DND-41 (cell line): ENCODE measurements at regions not wholly inside any gene's neighbourhood (a gene's known extent, or its start where the extent isn't known, plus 50 kb on each side); places are given as distances from the start of the nearest gene placed in this dataset.
"Not testable (repeated sequence)": the region's sequence is repeated elsewhere in the genome, so short reads cannot be mapped to it uniquely, and the experiment has no call there.

Experiments used
- ATAC-seq: fragments of 200-7000 bp; cut with Tn5 transposase; 3 replicates; pipeline ENCODE4 v1.9.1; 2021; ENCODE audit warnings: low read depth; ENCODE audit not compliant: insufficient read depth
- DNase-seq: peaks from one replicate; pipeline ENCODE4 v3.0.0-alpha.2; 2020
- H2AFZ ChIP-seq: 2 replicates; pipeline ENCODE4 v1.6.0; 2012; ENCODE audit warnings: low read depth, low read length
- H3K27ac ChIP-seq: 2 replicates; pipeline ENCODE4 v1.5.1; 2012; ENCODE audit warnings: low read length, inconsistent platforms
- H3K27me3 ChIP-seq: fragments of 200-600 bp; sonication (generic); 2 replicates; pipeline ENCODE4 v1.6.0; 2012; ENCODE audit warnings: low read length, mild to moderate bottlenecking, inconsistent platforms; ENCODE audit not compliant: insufficient read depth, poor library complexity
- H3K36me3 ChIP-seq: 2 replicates; pipeline ENCODE4 v1.5.1; 2012; ENCODE audit warnings: low read length, inconsistent platforms; ENCODE audit not compliant: insufficient read depth
- H3K4me1 ChIP-seq: 2 replicates; pipeline ENCODE4 v1.5.1; 2012; ENCODE audit warnings: mild to moderate bottlenecking, low read length; ENCODE audit not compliant: insufficient read depth
- H3K4me2 ChIP-seq: 2 replicates; pipeline ENCODE4 v1.6.0; 2012; ENCODE audit warnings: mild to moderate bottlenecking, moderate library complexity, low read length, inconsistent platforms; ENCODE audit not compliant: insufficient read depth
- H3K4me3 ChIP-seq, 2 experiments: fragments of 200-600 bp in 1 of 2; shearing (Covaris generic) in 1 of 2; 2 replicates each; pipeline ENCODE4 v1.5.1; 2012 to 2016; ENCODE audit warnings: inconsistent platforms in 2 of 2, low read length in 2 of 2, mild to moderate bottlenecking in 2 of 2, low read depth in 1 of 2, moderate library complexity in 1 of 2
- H3K79me2 ChIP-seq: 2 replicates; pipeline ENCODE4 v1.6.0; 2012; ENCODE audit warnings: low read length, inconsistent platforms; ENCODE audit not compliant: insufficient read depth
- H3K9ac ChIP-seq: 2 replicates; pipeline ENCODE4 v1.6.0; 2012; ENCODE audit warnings: low read depth, mild to moderate bottlenecking, inconsistent platforms, low read length, moderate library complexity
- H3K9me3 ChIP-seq: 2 replicates; pipeline ENCODE4 v1.5.1; 2012; ENCODE audit warnings: low read length, moderate library complexity, mild to moderate bottlenecking, inconsistent platforms; ENCODE audit not compliant: insufficient read depth, severe bottlenecking
- H4K20me1 ChIP-seq: 2 replicates; pipeline ENCODE4 v1.6.0; 2012; ENCODE audit warnings: low read length; ENCODE audit not compliant: insufficient read depth
- EZH2 ChIP-seq: IDR thresholded peaks from 3 replicates; pipeline ENCODE4 v1.6.1; 2012; ENCODE audit warnings: borderline replicate concordance, low read depth, mild to moderate bottlenecking, moderate library complexity, low read length, inconsistent platforms; ENCODE audit not compliant: severe bottlenecking
- TF ChIP-seq, protein P1 (sequence below): IDR thresholded peaks from 2 replicates; pipeline ENCODE4 v1.5.1; 2012; ENCODE audit warnings: borderline replicate concordance, low read length, moderate library complexity, mild to moderate bottlenecking; ENCODE audit not compliant: poor library complexity, severe bottlenecking; ENCODE audit errors: extremely low read depth

DNA sequence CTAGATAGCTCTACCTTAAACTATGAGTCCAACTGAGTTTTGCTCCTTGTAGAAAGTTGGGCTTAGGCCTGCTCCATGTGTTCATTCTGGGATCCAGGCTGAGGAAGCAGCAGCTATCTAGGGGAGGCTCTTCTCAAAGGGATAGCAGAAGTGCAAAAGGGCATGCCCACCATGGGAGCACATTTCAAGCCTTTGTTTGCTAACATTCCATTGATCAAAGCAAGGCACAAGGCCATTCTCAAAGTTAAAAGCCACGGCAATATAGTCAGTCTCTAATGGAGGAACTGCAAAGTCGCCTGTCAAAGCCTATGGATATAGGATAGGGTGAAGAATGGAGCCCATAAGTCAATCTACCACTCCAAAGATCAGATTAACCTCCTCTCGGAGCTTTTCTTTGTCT is 488.1 kb upstream of the ARX start:
- Histone ChIP-seq H3K4me2 (no peak overlapping the region), H2AFZ (no peak overlapping the region), H3K36me3 (no peaks in the 10 kb centered on the region), H3K9me3 (no peaks in the 10 kb centered on the region), H3K27ac (no peak overlapping the region), H3K4me3 (no peak overlapping the region), H4K20me1 (no peaks in the 10 kb centered on the region), H3K79me2 (no peaks in the 10 kb centered on the region), H3K9ac (no peak overlapping the region), H3K4me1 (no peaks in the 10 kb centered on the region), H3K27me3 (no peaks in the 10 kb centered on the region)
- DNase-seq (no peak), ATAC-seq (no peak)
- TF ChIP-seq, protein P1, sequence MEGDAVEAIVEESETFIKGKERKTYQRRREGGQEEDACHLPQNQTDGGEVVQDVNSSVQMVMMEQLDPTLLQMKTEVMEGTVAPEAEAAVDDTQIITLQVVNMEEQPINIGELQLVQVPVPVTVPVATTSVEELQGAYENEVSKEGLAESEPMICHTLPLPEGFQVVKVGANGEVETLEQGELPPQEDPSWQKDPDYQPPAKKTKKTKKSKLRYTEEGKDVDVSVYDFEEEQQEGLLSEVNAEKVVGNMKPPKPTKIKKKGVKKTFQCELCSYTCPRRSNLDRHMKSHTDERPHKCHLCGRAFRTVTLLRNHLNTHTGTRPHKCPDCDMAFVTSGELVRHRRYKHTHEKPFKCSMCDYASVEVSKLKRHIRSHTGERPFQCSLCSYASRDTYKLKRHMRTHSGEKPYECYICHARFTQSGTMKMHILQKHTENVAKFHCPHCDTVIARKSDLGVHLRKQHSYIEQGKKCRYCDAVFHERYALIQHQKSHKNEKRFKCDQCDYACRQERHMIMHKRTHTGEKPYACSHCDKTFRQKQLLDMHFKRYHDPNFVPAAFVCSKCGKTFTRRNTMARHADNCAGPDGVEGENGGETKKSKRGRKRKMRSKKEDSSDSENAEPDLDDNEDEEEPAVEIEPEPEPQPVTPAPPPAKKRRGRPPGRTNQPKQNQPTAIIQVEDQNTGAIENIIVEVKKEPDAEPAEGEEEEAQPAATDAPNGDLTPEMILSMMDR, result no peak
- no peak for TF ChIP-seq EZH2

DNA sequence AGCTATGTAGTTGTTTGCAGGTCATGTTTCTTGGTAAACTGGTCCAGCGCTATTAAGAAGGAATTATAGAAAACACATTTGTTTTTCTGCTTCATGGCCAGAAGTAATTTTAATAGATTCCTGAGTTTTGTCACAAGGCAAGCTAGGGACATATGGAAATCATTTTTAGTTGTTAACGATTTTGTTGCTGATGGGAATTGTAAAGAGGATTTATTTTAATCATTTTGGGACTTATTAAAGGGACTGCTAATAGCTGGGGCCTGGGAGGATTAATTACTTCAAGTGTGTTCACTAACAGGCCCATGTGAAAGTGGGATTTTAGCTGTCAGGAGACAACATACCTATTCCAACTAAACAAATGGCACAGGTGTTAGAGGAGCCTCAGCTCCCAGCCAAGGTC is 492.0 kb upstream of the ARX start:
- Histone ChIP-seq H4K20me1 (no peaks in the 10 kb centered on the region), H3K79me2 (no peaks in the 10 kb centered on the region), H3K4me1 (no peaks in the 10 kb centered on the region), H3K9me3 (no peaks in the 10 kb centered on the region), H3K27ac (no peak overlapping the region), H3K4me2 (no peak overlapping the region), H2AFZ (no peak overlapping the region), H3K36me3 (no peaks in the 10 kb centered on the region), H3K4me3 (no peak overlapping the region), H3K9ac (no peak overlapping the region), H3K27me3 (no peaks in the 10 kb centered on the region)
- DNase-seq (no peak), ATAC-seq (no peak)
- no peak for TF ChIP-seq EZH2
- TF ChIP-seq, protein P1, result no peak

DNA sequence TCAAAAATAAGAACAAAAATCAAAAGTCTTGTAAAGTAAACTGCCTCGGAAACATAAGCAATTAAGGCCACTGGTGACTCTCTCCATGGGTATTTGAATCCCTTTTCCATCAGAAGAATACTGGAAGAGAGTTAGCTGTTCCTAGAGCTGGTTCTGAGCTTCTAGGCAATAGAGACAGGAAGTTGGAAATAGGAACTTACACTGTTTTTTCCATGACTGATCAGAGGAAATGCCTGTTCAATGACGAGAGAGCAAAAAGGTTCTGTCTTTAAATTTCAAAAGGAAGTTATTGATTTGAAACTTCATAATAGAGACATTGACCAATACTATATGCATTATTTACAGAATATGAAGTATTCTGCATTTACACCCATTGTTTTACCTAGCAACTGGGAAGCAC is 503.5 kb upstream of the ARX start:
- TF ChIP-seq, protein P1, result no peak
- no peak for TF ChIP-seq EZH2
- Histone ChIP-seq H3K79me2 (no peaks in the 10 kb centered on the region), H3K36me3 (no peaks in the 10 kb centered on the region), H2AFZ (no peak overlapping the region), H3K4me2 (no peak overlapping the region), H3K4me1 (no peaks in the 10 kb centered on the region), H3K4me3 (no peak overlapping the region), H3K27me3 (no peaks in the 10 kb centered on the region), H3K9me3 (no peaks in the 10 kb centered on the region), H3K27ac (no peak overlapping the region), H3K9ac (no peak overlapping the region), H4K20me1 (no peaks in the 10 kb centered on the region)
- ATAC-seq (no peak), DNase-seq (no peak)

DNA sequence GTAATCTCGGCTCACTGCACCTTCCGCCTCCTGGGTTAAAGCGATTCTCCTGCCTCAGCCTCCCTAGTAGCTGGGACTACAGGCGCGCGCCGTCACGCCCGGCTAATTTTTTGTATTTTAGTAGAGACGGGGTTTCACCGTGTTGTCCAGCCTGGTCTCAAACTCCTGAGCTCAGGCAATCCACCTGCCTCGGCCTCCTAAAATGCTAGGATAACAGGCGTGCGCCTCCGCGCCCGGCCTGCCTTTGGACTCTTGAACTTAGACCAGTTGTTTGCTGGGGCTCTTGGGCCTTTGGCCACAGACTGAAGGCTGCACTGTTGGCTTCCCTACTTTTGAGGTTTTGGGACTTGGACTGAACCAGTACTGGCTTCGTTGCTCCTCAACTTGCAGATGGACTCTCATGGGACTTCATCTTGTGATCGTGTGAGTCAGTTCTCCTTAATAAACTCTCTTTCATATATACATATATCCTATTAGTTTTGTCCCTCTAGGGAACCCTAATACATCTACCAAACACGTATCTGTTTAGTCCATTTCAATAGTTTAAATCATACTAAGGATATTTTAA is 506.8 kb upstream of the ARX start:
- H4K20me1 ChIP-seq, H3K4me1 ChIP-seq, H3K27ac ChIP-seq, H3K36me3 ChIP-seq, DNase-seq, H3K9ac ChIP-seq, H3K4me3 ChIP-seq, H3K27me3 ChIP-seq, H2AFZ ChIP-seq, H3K4me2 ChIP-seq, ATAC-seq, H3K79me2 ChIP-seq, H3K9me3 ChIP-seq: not testable (repeated sequence)
